ENCODE measurements at regions not wholly inside any gene's neighbourhood (a gene's known extent, or its start where the extent isn't known, plus 50 kb on each side); places are given as distances from the start of the nearest gene placed in this dataset.

GRCh38 chr3:64945171-64945729, 257.4 kb upstream of the ADAMTS9 start:
- DNase-seq (ENCODE audit: low read depth, low spot score) = peak; percentile 60

- DNase-seq (ENCODE audit: low read depth, low spot score) = no peak
Measured at GRCh38 chr3:64943866-64944265, 256.1 kb upstream of the ADAMTS9 start.

GRCh38 chr3:64940596-64941348, 253.0 kb upstream of the ADAMTS9 start:
- no peak for DNase-seq (ENCODE audit: low read depth, low spot score)

GRCh38 chr3:64939747-64940450, 252.1 kb upstream of the ADAMTS9 start:
- no peak for DNase-seq (ENCODE audit: low read depth, low spot score)

GRCh38 chr3:64939309-64939708, 251.5 kb upstream of the ADAMTS9 start:
- DNase-seq (ENCODE audit: low read depth, low spot score) = no peak

GRCh38 chr3:64936556-64936955, 248.8 kb upstream of the ADAMTS9 start:
- DNase-seq (ENCODE audit: low read depth, low spot score) = no peak

GRCh38 chr3:64935971-64936370, 248.2 kb upstream of the ADAMTS9 start:
- DNase-seq (ENCODE audit: low read depth, low spot score) = no peak

DNA sequence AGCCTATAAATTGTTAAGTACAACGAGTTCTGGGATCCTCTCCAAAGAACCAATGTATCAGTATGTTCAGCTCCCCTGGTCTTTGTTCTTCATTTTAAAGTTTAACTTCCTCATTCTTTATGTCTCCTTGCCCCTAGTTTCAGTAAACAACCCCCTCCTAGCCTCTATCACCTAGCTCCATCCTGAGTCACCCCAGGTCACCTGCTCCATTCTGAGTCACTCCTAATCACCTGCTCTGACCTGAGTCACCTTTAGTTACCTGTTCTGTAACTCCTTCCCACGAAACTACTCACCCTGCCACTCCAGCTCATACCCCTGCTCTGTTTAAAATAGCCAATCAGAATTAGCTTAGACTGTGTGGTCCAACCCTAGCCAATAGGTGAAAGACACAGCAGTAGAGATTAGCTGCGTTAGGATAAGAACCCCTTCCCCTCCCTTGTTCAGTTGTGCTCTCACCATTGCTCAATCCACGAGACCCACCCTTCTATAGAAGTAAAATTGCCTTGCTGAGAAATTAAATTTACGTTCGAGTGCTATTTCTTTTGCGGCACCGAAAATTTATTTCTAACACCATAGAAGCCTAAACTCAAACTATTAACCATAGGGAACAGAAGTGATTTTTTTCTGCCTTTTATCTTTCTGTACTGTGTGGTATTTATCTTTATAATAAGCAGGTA, 245.0 kb upstream of the ADAMTS9 start:
- no peak for DNase-seq (ENCODE audit: low read depth, low spot score)

- DNase-seq (ENCODE audit: low read depth, low spot score) = no peak
Measured at GRCh38 chr3:64932016-64932518, 244.3 kb upstream of the ADAMTS9 start.

DNA sequence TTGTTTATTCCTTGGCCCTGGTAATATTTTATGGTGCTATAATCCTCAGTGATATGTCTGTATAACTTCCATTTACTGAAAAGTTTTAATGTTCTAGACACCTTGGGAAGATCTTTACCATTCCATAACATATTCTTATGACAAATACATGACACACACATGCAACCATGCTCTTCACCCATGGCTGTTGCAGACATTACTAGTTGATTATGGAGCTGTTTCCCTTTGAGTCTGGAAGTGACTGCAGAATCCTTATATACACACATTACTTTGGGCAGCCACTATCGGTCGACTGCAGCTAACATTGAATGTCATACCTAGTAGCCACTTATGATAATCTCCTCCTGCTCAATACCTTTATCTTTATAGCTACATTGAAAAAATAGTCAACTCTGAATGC, 243.1 kb upstream of the ADAMTS9 start:
- DNase-seq (ENCODE audit: low read depth, low spot score) = no peak

- DNase-seq (ENCODE audit: low read depth, low spot score) = no peak
Measured at GRCh38 chr3:64928683-64929082, 240.9 kb upstream of the ADAMTS9 start.

- no peak for DNase-seq (ENCODE audit: low read depth, low spot score)
Measured at GRCh38 chr3:64927689-64928088, 239.9 kb upstream of the ADAMTS9 start.

- DNase-seq (ENCODE audit: low read depth, low spot score) = no peak
Measured at GRCh38 chr3:64925575-64925974, 237.8 kb upstream of the ADAMTS9 start.

DNA sequence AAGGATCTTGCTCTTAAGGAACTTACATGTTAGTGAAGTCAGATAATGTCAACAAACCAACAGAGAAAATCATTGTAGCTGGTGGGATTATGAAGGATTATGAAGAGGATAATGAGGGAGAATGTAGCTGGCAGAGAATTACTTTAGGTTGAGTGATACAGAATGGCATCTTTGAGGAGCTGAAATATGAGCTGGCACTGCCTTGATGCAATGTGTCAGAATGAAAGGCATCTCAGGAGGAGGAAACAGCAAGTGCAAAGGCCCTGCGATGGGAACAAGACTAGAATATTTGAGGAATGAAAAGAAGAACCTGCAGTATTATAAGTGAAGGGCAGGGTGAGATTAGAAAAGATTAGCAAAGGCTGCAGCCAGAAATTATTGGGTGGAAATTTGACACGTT, 237.2 kb upstream of the ADAMTS9 start:
- no peak for DNase-seq (ENCODE audit: low read depth, low spot score)

- DNase-seq (ENCODE audit: low read depth, low spot score) = no peak
Measured at GRCh38 chr3:64922213-64922612, 234.4 kb upstream of the ADAMTS9 start.

- DNase-seq (ENCODE audit: low read depth, low spot score) = no peak
Measured at GRCh38 chr3:64921281-64922065, 233.7 kb upstream of the ADAMTS9 start.

- no peak for DNase-seq (ENCODE audit: low read depth, low spot score)
Measured at GRCh38 chr3:64919934-64920333, 232.1 kb upstream of the ADAMTS9 start.

DNA sequence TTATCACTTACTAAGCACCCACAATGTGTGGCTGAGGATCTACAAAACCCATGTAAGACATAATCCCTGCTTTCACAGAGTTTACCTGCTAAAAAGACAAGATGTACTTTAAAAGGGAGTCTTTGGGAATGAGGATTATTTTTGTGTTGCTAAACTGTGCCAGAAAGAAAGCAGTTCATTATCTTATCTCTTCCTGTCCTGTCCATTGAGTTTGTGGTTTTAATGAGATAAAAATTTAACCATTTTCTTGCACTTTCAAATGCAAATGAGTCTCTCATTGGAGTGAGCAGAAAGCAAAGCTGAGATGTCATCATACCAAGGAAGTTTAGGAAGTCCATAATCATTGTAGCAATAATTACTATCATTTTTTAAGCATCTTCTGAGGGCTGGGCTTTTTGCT, 231.2 kb upstream of the ADAMTS9 start:
- DNase-seq (ENCODE audit: low read depth, low spot score) = no peak

DNA sequence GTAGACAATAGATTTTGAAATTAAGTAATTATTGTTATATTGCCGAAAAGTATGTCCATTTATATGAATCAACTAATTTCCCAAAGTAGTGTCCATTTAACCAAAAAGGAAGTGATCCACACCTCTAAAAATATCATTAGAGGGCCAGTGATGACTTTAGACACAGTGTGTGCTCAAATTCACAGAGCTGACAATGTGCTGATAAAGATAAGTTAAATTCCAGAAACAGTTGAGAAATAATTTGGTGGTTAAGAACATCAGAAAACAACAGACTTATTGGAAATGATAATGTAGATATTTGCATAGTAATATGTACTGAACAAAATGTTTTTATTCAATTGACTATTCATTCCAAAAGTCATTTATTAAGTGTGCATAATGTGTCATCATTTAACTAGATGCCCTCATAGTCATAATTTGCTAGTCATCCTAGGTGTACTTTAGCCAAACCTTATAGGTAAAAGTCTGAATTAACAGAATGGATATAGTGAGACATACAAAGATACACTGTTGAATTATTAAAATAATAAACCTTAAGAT, 230.2 kb upstream of the ADAMTS9 start:
- DNase-seq (ENCODE audit: low read depth, low spot score) = no peak

- peak; percentile 67 for DNase-seq (ENCODE audit: low read depth, low spot score)
Measured at GRCh38 chr3:64916937-64917336, 229.1 kb upstream of the ADAMTS9 start.

DNA sequence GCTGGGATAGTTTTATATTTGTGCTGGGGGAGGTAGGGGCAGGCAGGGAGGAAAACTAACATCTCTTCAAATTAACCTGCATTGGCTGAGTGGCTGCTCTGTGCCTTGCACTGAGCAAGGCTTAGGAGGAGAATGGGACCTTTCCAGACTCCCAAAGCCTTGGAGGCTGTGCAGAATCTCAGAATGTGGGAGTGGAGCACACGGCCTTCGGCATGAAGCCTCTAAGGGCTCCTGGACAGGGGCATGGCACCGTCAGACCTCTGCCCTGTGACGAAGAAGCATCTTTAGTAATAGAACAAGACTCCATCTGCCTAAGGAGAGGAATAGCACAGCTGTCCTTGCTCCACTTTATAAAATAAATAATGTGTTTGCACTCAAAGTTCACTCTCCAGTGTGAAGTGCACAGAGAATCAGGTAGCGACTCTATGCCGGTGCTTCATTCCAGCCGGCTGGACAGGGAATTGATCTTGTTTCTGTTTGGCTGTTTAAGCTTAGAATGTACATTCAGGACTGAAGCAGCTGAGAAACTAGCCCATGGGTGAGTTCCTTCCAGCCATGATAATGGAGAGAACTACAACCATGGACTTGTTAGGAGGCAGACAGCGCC, 228.5 kb upstream of the ADAMTS9 start:
- DNase-seq (ENCODE audit: low read depth, low spot score) = no peak

All from iPS DF 19.7 (cell line).